ENCODE measurements at regions not wholly inside any gene's neighbourhood (a gene's known extent, or its start where the extent isn't known, plus 50 kb on each side); places are given as distances from the start of the nearest gene placed in this dataset.

GRCh38 chr1:57752843-57753242, 329.0 kb upstream of the DAB1 start:
- DNase-seq (ENCODE audit: low read depth) = no peak
- H3K4me3 ChIP-seq (ENCODE audit: low read depth, low read length) = no peak overlapping the region
- in situ Hi-C loops (cut with HindIII; ENCODE audit: low sequenced_read_pairs) = no loop called here
- TF ChIP-seq CTCF (IDR thresholded peaks at IDR 0.05; ENCODE audit: low read depth, low read length, missing control alignments) = no peak

- in situ Hi-C loops (cut with HindIII; ENCODE audit: low sequenced_read_pairs) = no loop called here
- no peak for TF ChIP-seq CTCF (IDR thresholded peaks at IDR 0.05; ENCODE audit: low read depth, low read length, missing control alignments)
- no peak overlapping the region for H3K4me3 ChIP-seq (ENCODE audit: low read depth, low read length)
- DNase-seq (ENCODE audit: low read depth) = no peak
These were observed 324.9 kb upstream of the DAB1 start for GRCh38 chr1:57748719-57749118.

- no peak for TF ChIP-seq CTCF (IDR thresholded peaks at IDR 0.05; ENCODE audit: low read depth, low read length, missing control alignments)
- no peak overlapping the region for H3K4me3 ChIP-seq (ENCODE audit: low read depth, low read length)
- in situ Hi-C loops (cut with HindIII; ENCODE audit: low sequenced_read_pairs) = no loop called here
These were observed 324.0 kb upstream of the DAB1 start for GRCh38 chr1:57747818-57748217.

GRCh38 chr1:57741521-57741920, 317.7 kb upstream of the DAB1 start:
- in situ Hi-C loops (cut with HindIII; ENCODE audit: low sequenced_read_pairs) = no loop called here
- TF ChIP-seq CTCF (IDR thresholded peaks at IDR 0.05; ENCODE audit: low read depth, low read length, missing control alignments) = no peak
- no peak for DNase-seq (ENCODE audit: low read depth)
- no peak overlapping the region for H3K4me3 ChIP-seq (ENCODE audit: low read depth, low read length)

More at GRCh38 chr1:57747818-57748217, 324.0 kb upstream of the DAB1 start:
- DNase-seq (ENCODE audit: low read depth) = no peak

- in situ Hi-C loops (cut with HindIII; ENCODE audit: low sequenced_read_pairs) = no loop called here
- no peak for TF ChIP-seq CTCF (IDR thresholded peaks at IDR 0.05; ENCODE audit: low read depth, low read length, missing control alignments)
- DNase-seq (ENCODE audit: low read depth) = no peak
- H3K4me3 ChIP-seq (ENCODE audit: low read depth, low read length) = no peak overlapping the region
These were observed 313.1 kb upstream of the DAB1 start for GRCh38 chr1:57736940-57737339.

GRCh38 chr1:57729181-57729580, 305.3 kb upstream of the DAB1 start:
- TF ChIP-seq CTCF (IDR thresholded peaks at IDR 0.05; ENCODE audit: low read depth, low read length, missing control alignments) = no peak
- no peak overlapping the region for H3K4me3 ChIP-seq (ENCODE audit: low read depth, low read length)
- in situ Hi-C loops (cut with HindIII; ENCODE audit: low sequenced_read_pairs) = no loop called here
- DNase-seq (ENCODE audit: low read depth) = no peak

GRCh38 chr1:57727121-57727520, 303.3 kb upstream of the DAB1 start:
- in situ Hi-C loops (cut with HindIII; ENCODE audit: low sequenced_read_pairs) = no loop called here
- H3K4me3 ChIP-seq (ENCODE audit: low read depth, low read length) = no peak overlapping the region
- no peak for DNase-seq (ENCODE audit: low read depth)
- TF ChIP-seq CTCF (IDR thresholded peaks at IDR 0.05; ENCODE audit: low read depth, low read length, missing control alignments) = no peak

All from astrocyte of the cerebellum (primary cell).